ENCODE measurements at regions not wholly inside any gene's neighbourhood (a gene's known extent, or its start where the extent isn't known, plus 50 kb on each side); places are given as distances from the start of the nearest gene placed in this dataset.

- Histone ChIP-seq H3K27ac (no peak overlapping the region), H3K4me3 (ENCODE audit: low read depth, low read length) (no peak overlapping the region), H3K36me3 (replicated peaks) (no peaks in the 10 kb centered on the region), H3K27me3 (replicated peaks) (no peaks in the 10 kb centered on the region)
- TF ChIP-seq CTCF (IDR thresholded peaks at IDR 0.05; ENCODE audit: low read depth, low read length, missing control alignments), result no peak
- no peak for DNase-seq
- in situ Hi-C loops (cut with HindIII; ENCODE audit: low pct_ligation_motif_present, low sequenced_read_pairs), result no loop called here
Observed at GRCh38 chr1:70847013-70847412, 200.6 kb downstream of the PTGER3 start.

- in situ Hi-C loops (cut with HindIII; ENCODE audit: low pct_ligation_motif_present, low sequenced_read_pairs), result no loop called here
- H3K27ac ChIP-seq, result no peak overlapping the region
- no peak for DNase-seq
Observed at GRCh38 chr1:70855203-70855602, 192.4 kb downstream of the PTGER3 start.

GRCh38 chr1:70856201-70856600, 191.4 kb downstream of the PTGER3 start:
- DNase-seq, result no peak
- Histone ChIP-seq H3K36me3 (replicated peaks) (no peaks in the 10 kb centered on the region), H3K4me3 (ENCODE audit: low read depth, low read length) (no peak overlapping the region), H3K27me3 (replicated peaks) (no peaks in the 10 kb centered on the region), H3K27ac (no peak overlapping the region)
- in situ Hi-C loops (cut with HindIII; ENCODE audit: low pct_ligation_motif_present, low sequenced_read_pairs), result no loop called here
- TF ChIP-seq CTCF (IDR thresholded peaks at IDR 0.05; ENCODE audit: low read depth, low read length, missing control alignments), result no peak

More at GRCh38 chr1:70855203-70855602, 192.4 kb downstream of the PTGER3 start:
- no peaks in the 10 kb centered on the region for H3K27me3 ChIP-seq (replicated peaks)
- no peak for TF ChIP-seq CTCF (IDR thresholded peaks at IDR 0.05; ENCODE audit: low read depth, low read length, missing control alignments)
- H3K4me3 ChIP-seq (ENCODE audit: low read depth, low read length), result no peak overlapping the region
- no peaks in the 10 kb centered on the region for H3K36me3 ChIP-seq (replicated peaks)

GRCh38 chr1:70863239-70863638, 184.4 kb downstream of the PTGER3 start:
- no peaks in the 10 kb centered on the region for H3K36me3 ChIP-seq (replicated peaks)
- H3K4me3 ChIP-seq (ENCODE audit: low read depth, low read length), result no peak overlapping the region
- TF ChIP-seq CTCF (IDR thresholded peaks at IDR 0.05; ENCODE audit: low read depth, low read length, missing control alignments), result no peak
- no peak for DNase-seq
- H3K27ac ChIP-seq, result no peak overlapping the region
- H3K27me3 ChIP-seq (replicated peaks), result no peaks in the 10 kb centered on the region
- in situ Hi-C loops (cut with HindIII; ENCODE audit: low pct_ligation_motif_present, low sequenced_read_pairs), result no loop called here

GRCh38 chr1:70864302-70864701, 183.3 kb downstream of the PTGER3 start:
- in situ Hi-C loops (cut with HindIII; ENCODE audit: low pct_ligation_motif_present, low sequenced_read_pairs), result no loop called here
- H3K27me3 ChIP-seq (replicated peaks), result no peaks in the 10 kb centered on the region
- no peaks in the 10 kb centered on the region for H3K36me3 ChIP-seq (replicated peaks)
- no peak for DNase-seq
- no peak overlapping the region for H3K4me3 ChIP-seq (ENCODE audit: low read depth, low read length)
- H3K27ac ChIP-seq, result no peak overlapping the region
- TF ChIP-seq CTCF (IDR thresholded peaks at IDR 0.05; ENCODE audit: low read depth, low read length, missing control alignments), result no peak

GRCh38 chr1:70866542-70867264, 180.9 kb downstream of the PTGER3 start:
- Histone ChIP-seq H3K27me3 (replicated peaks) (no peaks in the 10 kb centered on the region), H3K27ac (no peak overlapping the region), H3K36me3 (replicated peaks) (no peaks in the 10 kb centered on the region), H3K4me3 (ENCODE audit: low read depth, low read length) (no peak overlapping the region)
- TF ChIP-seq CTCF (IDR thresholded peaks at IDR 0.05; ENCODE audit: low read depth, low read length, missing control alignments), result no peak
- no peak for DNase-seq
- in situ Hi-C loops (cut with HindIII; ENCODE audit: low pct_ligation_motif_present, low sequenced_read_pairs), result no loop called here
